ENCODE measurements at regions not wholly inside any gene's neighbourhood (a gene's known extent, or its start where the extent isn't known, plus 50 kb on each side); places are given as distances from the start of the nearest gene placed in this dataset.

- POLR2A ChIA-PET, result no interaction called here
- DNase-seq (ENCODE audit: low read depth, low spot score) (no peak), FAIRE-seq (no peak)
- CTCF ChIA-PET, result no interaction called here
- Histone ChIP-seq H3K4me3 (replicated peaks in 1 of 3; ENCODE audit: insufficient read depth in 1 of 3, low read depth in 1 of 3, low read length in 3 of 3) (no peak overlapping the region), H3K36me3 (ENCODE audit: control insufficient read depth in 2 of 2, extremely low read depth in 1 of 2, insufficient read depth in 2 of 2, low read length in 2 of 2) (no peaks in the 10 kb centered on the region), H3K27ac (ENCODE audit: insufficient read depth, low read depth, low read length) (no peak overlapping the region), H3K4me1 (ENCODE audit: control insufficient read depth, extremely low read depth, insufficient read depth, low read length) (peaks cover 7% of the 10 kb centered on the region), H3K9ac (replicated peaks; ENCODE audit: extremely low read depth, insufficient read depth, low read length) (no peak overlapping the region), H4K20me1 (replicated peaks; ENCODE audit: control insufficient read depth, extremely low read depth, insufficient read depth, low read length) (no peaks in the 10 kb centered on the region), H3K79me2 (ENCODE audit: control insufficient read depth, insufficient read depth, low read length) (no peaks in the 10 kb centered on the region), H3K9me3 (replicated peaks; ENCODE audit: control insufficient read depth, insufficient read depth, low read length) (no peaks in the 10 kb centered on the region), H3K27me3 (ENCODE audit: control insufficient read depth in 2 of 2, insufficient read depth in 2 of 2, low read length in 2 of 2) (no peaks in the 10 kb centered on the region), H3K4me2 (ENCODE audit: insufficient read depth, low read length) (no peak overlapping the region), H2AFZ (ENCODE audit: low read depth, low read length) (no peak overlapping the region), H3K9me1 (replicated peaks; ENCODE audit: control insufficient read depth, extremely low read depth, insufficient read depth, low read length) (no peaks in the 10 kb centered on the region)
- TF ChIP-seq CTCF (IDR thresholded peaks at IDR 0.05; ENCODE audit: extremely low read depth in 1 of 2, insufficient read depth in 1 of 2, low read depth in 1 of 2, low read length in 2 of 2) (no peak), JUN (IDR thresholded peaks at IDR 0.05; ENCODE audit: borderline replicate concordance, insufficient read depth, insufficient read length, low read depth) (no peak), FOS (IDR thresholded peaks at IDR 0.05; ENCODE audit: borderline replicate concordance, insufficient read depth, low read length) (no peak), MYC (IDR thresholded peaks at IDR 0.05; ENCODE audit: low read depth, low read length) (no peak), MAX (IDR thresholded peaks at IDR 0.05; ENCODE audit: insufficient read depth, insufficient read length) (no peak), GATA2 (IDR thresholded peaks at IDR 0.05; ENCODE audit: insufficient read depth, insufficient read length, low read depth, low read length) (no peak), EZH2 (IDR thresholded peaks at IDR 0.05; ENCODE audit: borderline replicate concordance, low read depth, low read length, severe bottlenecking) (no peak), POLR2A (IDR thresholded peaks at IDR 0.05; ENCODE audit: low read depth, low read length) (no peak), POLR2AphosphoS5 (IDR thresholded peaks at IDR 0.05; ENCODE audit: insufficient read depth, low read depth, low read length) (no peak)
- BruUV-seq (replicated peaks), result no TSS peak
- dilution Hi-C loops (cut with MboI; ENCODE audit: extremely low pct_ligation_motif_present, low sequenced_read_pairs) (no loop called here), intact Hi-C loops (cut with micrococcal nuclease) (loop anchor here (10.0 kb wide), 1 partner anchor 184 kb away; no protein-coding TSS in a partner anchor)
Observed at GRCh38 chr5:126120939-126121338, 302.3 kb upstream of the GRAMD2B start.

Measured in endothelial cell of umbilical vein (primary cell).